Small intestine (tissue), 7 donors: ENCODE measurements at regions not wholly inside any gene's neighbourhood (a gene's known extent, or its start where the extent isn't known, plus 50 kb on each side); places are given as distances from the start of the nearest gene placed in this dataset.
A peak's percentile ranks its signal among the peaks of the same experiment; 100 is the strongest.
"Not testable (repeated sequence)": the region's sequence is repeated elsewhere in the genome, so short reads cannot be mapped to it uniquely, and the experiment has no call there.

ENCODE experiments used
- DNase-seq, 2 donors: peaks; one replicate each; pipeline versions ENCODE4 v3.0.0 to v3.0.0-alpha.2; 2013
- FAIRE-seq: peaks from 2 replicates; lab custom pipeline; 2012; peaks lifted over from hg19 to GRCh38; lab: Jason Lieb, UNC
- H3K27ac ChIP-seq, 3 donors: one replicate each; pipeline ENCODE4 v1.5.1; 2013; ENCODE audit warnings: low read length in 2 of 3, mild to moderate bottlenecking in 2 of 3, control low read depth in 1 of 3, inconsistent platforms in 1 of 3, low read depth in 1 of 3, moderate library complexity in 1 of 3
- H3K27me3 ChIP-seq, 3 donors: one replicate each; pipeline ENCODE4 v1.6.1; 2013; ENCODE audit warnings: low read length in 3 of 3, inconsistent platforms in 1 of 3; ENCODE audit not compliant: control insufficient read depth in 3 of 3, insufficient read depth in 3 of 3
- H3K36me3 ChIP-seq, 3 donors: one replicate each; pipeline ENCODE4 v1.6.1; 2013; ENCODE audit warnings: low read length in 3 of 3, inconsistent platforms in 1 of 3, low read depth in 1 of 3, mild to moderate bottlenecking in 1 of 3, moderate library complexity in 1 of 3; ENCODE audit not compliant: control insufficient read depth in 3 of 3, insufficient read depth in 2 of 3
- H3K4me1 ChIP-seq, 3 donors: one replicate each; pipeline ENCODE4 v1.6.1; 2013; ENCODE audit warnings: low read length in 2 of 3, inconsistent platforms in 1 of 3, low read depth in 1 of 3, mild to moderate bottlenecking in 1 of 3, moderate library complexity in 1 of 3; ENCODE audit not compliant: control insufficient read depth in 3 of 3, insufficient read depth in 2 of 3
- H3K4me3 ChIP-seq, 3 donors: one replicate each; pipeline ENCODE4 v1.5.1; 2013; ENCODE audit warnings: low read length in 3 of 3, control low read depth in 1 of 3, inconsistent platforms in 1 of 3, low read depth in 1 of 3, mild to moderate bottlenecking in 1 of 3, moderate library complexity in 1 of 3
- H3K9me3 ChIP-seq, 2 donors: one replicate each; pipeline ENCODE4 v1.6.1; 2013; ENCODE audit warnings: low read depth in 1 of 2, low read length in 1 of 2; ENCODE audit not compliant: control insufficient read depth in 2 of 2, insufficient read depth in 1 of 2
- WGBS, 3 donors: extraction: QIAGEN DNeasy Blood & Tissue Kit; methylation state at CpG; one replicate each; pipeline ENCODE4 v1.1.7; 2013; 5-methylcytosine and 5-hydroxymethylcytosine counted together
- donor health status: healthy with polysubstance abuse.
- donor health status: control.
- donor health status: control.
- donor health status: Bipolar disorder and iron deficiency.
- donor health status: healthy.

DNA sequence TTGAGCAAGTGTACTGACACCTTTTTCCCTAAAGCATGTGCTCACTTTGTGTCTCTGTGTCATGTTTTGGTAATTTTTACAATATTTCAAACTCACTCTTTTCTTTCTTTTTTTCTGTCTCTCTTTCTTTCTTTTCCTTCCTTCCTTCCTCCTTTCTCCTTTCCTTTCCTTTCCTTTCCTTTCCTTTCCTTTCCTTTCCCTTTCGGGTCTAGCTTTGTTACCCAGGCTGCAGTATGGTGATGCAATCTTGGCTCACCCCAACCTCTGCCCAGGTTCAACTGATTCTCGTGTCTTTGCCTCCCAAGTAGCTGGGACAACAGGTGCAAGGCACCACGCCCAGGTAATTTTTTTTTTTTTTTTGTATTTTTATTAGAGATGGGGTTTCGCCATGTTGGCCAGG is 60.4 kb upstream of the TINAGL1 start:
- H3K4me1 ChIP-seq: peaks cover 0 to 19% (median 0%) of the 10 kb centered on the region in 3 donors
- H3K4me3 ChIP-seq: no peak overlapping the region
- no peak for DNase-seq
- WGBS, 3 donors: 74 to 84% (median 77%) methylated on average over 4 of the region's 4 CpGs
- H3K9me3 ChIP-seq: peaks cover 0 to 12% of the 10 kb centered on the region in 2 donors
- no peaks in the 10 kb centered on the region for H3K36me3 ChIP-seq
- no peak for FAIRE-seq
- no peak overlapping the region for H3K27ac ChIP-seq
- no peaks in the 10 kb centered on the region for H3K27me3 ChIP-seq

DNA sequence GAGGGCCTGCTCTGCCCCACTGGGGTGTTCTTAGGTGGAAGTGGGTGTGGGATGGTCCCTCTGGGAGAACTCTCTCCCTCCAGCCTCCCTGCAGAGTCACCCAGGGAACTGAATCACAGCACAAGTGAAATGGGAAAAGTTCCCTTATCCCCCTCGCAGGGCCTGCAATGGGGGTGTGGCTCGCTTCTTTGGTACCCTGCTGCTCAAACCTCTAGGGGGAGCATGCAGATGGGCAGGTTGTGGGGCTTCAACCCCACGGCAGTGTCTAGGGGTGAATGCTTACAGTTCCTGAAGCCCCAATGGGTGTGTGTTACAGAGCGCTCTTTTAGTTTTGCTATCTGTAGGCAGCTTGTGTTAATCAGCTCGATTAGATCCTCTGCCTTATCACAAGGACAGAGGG is 59.0 kb upstream of the TINAGL1 start:
- no peak for FAIRE-seq
- H3K27ac ChIP-seq: no peak overlapping the region
- no peaks in the 10 kb centered on the region for H3K27me3 ChIP-seq
- H3K36me3 ChIP-seq: no peaks in the 10 kb centered on the region
- peaks cover 0 to 9% (median 0%) of the 10 kb centered on the region in 3 donors for H3K4me1 ChIP-seq
- 62 to 72% (median 67%) methylated on average over 5 of the region's 5 CpGs for WGBS, 3 donors
- no peak overlapping the region for H3K4me3 ChIP-seq
- DNase-seq: no peak
- H3K9me3 ChIP-seq: peaks cover 0 to 12% of the 10 kb centered on the region in 2 donors

DNA sequence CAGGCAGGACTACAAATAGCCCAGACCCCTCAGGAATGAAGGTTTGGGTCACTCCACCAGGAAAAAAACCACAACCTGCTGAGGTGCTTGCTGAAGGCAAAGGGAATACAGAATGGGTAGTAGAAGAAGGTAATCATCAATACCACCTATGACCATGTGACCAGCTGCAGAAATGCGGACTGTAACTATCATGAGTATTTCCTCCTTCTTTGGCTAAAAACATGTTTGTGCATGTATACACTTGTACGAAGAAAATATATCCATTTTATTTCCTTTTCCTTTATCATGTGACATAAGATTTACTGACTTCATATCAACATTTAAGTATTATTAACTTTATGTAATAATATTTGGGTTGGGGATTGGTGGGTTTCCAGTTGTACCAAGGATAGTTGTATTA is 58.3 kb upstream of the TINAGL1 start:
- H3K9me3 ChIP-seq: peaks cover 0 to 12% of the 10 kb centered on the region in 2 donors
- 86 to 94% (median 89%) methylated on average over 2 of the region's 2 CpGs for WGBS, 3 donors
- not testable (repeated sequence) for DNase-seq, H3K27ac ChIP-seq, H3K4me1 ChIP-seq, H3K4me3 ChIP-seq, H3K36me3 ChIP-seq, H3K27me3 ChIP-seq, FAIRE-seq

DNA sequence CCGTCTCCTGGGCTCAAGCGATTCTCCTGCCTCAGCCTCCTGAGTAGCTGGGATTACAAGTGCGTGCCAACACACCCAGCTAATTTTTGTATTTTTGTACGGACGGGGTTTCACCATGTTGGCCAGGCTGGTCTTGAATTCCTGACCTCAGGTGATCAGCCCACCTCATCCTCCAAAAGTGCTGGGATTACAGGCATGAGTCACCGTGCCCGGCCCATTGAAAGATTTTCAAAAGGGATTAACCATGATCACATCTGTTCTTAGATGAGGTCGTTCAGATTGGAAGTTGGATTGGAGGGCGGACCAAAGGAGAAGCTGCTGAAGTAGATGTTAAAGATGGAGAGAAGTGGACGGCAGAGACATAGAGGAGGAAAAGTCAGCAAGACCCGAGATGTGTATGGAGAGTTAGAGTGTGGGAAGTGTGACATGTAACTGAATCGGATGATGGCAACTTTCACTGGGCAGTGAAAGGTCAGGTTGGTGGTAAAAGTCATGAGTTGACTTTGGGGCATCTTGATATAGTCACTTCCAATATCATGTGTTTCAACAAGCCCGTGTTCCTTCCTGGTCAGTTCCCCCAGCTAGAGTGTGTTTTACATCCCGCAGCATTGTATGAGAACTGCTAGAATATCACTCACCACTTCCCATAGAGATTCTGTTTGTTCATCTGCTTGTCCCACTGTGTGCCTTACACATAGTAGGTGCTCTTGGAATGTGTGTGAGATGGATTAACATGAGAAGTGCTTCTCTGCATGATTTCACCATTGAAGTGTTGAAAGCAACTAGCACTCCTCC is 54.4 kb upstream of the TINAGL1 start:
- no peak overlapping the region for H3K4me3 ChIP-seq
- no peaks in the 10 kb centered on the region for H3K9me3 ChIP-seq
- no peak overlapping the region for H3K27ac ChIP-seq
- FAIRE-seq: no peak
- no peaks in the 10 kb centered on the region for H3K27me3 ChIP-seq
- H3K36me3 ChIP-seq: no peaks in the 10 kb centered on the region
- peaks cover 0 to 24% (median 2%) of the 10 kb centered on the region in 3 donors for H3K4me1 ChIP-seq
- 78 to 89% (median 84%) methylated on average over 14 of the region's 14 CpGs for WGBS, 3 donors
- no peak for DNase-seq

DNA sequence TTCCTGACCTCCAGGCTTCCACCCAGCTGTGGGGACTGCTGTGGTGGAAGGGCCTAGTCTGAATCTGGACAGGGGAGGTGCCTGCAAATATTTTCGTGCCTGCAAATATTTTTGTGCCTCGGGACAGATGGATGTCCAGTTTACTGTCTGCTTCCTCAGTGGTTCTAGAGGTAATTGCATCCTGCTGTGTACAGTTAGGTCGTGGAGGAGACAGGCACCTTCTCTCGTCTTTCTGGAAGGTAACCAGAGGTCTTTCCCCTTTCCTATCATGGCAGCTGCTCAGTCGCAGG is 53.8 kb upstream of the TINAGL1 start:
- FAIRE-seq: no peak
- no peaks in the 10 kb centered on the region for H3K27me3 ChIP-seq
- H3K9me3 ChIP-seq: no peaks in the 10 kb centered on the region
- H3K4me3 ChIP-seq: no peak overlapping the region
- H3K36me3 ChIP-seq: no peaks in the 10 kb centered on the region
- no peak for DNase-seq
- H3K27ac ChIP-seq: no peak overlapping the region
- WGBS, 3 donors: 61 to 80% (median 67%) methylated on average over 5 of the region's 5 CpGs
- H3K4me1 ChIP-seq: peaks cover 0 to 24% (median 2%) of the 10 kb centered on the region in 3 donors

DNA sequence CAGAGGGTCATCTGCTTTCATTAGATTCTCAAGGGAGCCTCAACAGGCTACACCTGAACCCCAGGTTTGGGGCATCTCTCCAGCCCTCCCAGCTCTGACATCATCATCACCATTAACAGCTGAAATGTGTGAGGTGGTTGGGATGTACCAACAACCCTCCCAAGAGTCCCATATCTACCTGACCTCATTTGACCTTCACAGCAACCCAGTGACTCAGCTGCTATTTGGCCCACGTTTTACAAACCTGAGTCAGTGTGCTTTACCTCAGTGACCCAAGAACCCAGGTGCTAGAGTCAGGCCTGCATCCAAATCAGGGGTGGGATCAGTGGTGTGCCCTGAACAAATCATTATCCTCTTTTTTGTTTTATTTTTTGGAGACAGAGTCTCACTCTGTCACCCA is 53.3 kb upstream of the TINAGL1 start:
- Histone ChIP-seq H3K4me3 (no peak overlapping the region), H3K27ac (peak overlapping the region in 1 of 3 donors; percentile 66), H3K9me3 (no peaks in the 10 kb centered on the region), H3K27me3 (no peaks in the 10 kb centered on the region), H3K4me1 (peaks cover 0 to 24% (median 2%) of the 10 kb centered on the region in 3 donors), H3K36me3 (no peaks in the 10 kb centered on the region)
- DNase-seq: peak in 1 of 2 donors; percentile 62
- FAIRE-seq: no peak
- WGBS, 3 donors: 0 to 33% (median 7%) methylated on average over 1 of the region's 1 CpG

DNA sequence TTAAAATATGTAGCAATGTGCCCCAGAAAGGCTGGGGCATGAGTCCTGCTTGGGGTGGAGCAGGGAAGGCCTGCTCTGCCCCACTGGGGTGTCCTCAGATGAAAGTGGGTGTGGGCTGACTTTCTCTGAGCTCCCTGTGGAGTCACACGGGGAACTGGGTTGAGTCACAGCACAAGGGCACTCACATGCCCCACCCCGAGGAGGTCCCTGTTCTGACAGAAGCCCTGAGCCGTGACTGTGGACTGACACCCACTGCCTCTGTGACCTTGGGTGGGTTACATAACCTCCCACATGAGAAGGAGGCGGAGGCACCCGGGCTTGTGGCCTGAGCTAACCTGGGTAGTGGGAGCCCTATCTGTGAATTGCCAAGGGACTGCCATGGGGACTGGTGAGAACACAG is 52.5 kb upstream of the TINAGL1 start:
- 39 to 63% (median 42%) methylated on average over 5 of the region's 5 CpGs for WGBS, 3 donors
- H3K36me3 ChIP-seq: no peaks in the 10 kb centered on the region
- H3K4me1 ChIP-seq: peaks cover 0 to 24% (median 2%) of the 10 kb centered on the region in 3 donors
- H3K9me3 ChIP-seq: no peaks in the 10 kb centered on the region
- peak overlapping the region in 1 of 3 donors; percentile 66 for H3K27ac ChIP-seq
- no peak overlapping the region for H3K4me3 ChIP-seq
- H3K27me3 ChIP-seq: no peaks in the 10 kb centered on the region
- peak; percentile 61 to 81 for DNase-seq
- no peak for FAIRE-seq

DNA sequence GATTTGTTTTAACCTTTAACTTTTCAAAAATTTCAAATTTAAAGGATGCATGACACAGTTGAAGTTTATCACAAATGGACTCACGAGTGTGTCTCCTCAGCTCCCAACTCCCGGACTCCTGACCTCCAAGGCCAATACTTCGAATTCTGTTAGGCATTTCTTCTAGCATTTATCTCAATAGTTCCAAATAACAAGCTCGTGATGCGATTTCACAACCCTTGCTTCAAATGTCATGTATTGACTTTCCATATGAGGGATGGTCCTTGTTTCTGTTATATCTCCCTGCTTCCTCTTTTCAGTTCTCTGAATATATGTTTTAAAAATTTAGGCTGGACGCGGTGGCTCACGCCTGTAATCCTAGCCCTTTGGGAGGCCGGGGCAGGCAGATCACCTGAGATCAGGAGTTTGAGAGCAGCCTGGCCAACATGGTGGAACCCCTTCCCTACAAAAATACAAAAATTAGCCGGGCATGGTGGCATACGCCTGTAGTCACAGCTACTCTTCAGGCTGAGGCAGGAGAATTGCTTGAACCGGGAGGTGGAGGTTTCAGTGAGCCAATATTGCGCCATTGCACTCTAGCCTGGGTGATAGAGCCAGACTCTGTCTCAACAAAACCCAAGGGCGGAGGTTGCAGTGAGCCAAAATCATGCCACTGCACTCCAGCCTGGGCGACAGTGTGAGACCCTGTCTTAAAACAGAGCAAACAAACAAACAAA is 52.0 kb upstream of the TINAGL1 start:
- no peak overlapping the region for H3K4me3 ChIP-seq
- DNase-seq (peak in 1 of 2 donors; percentile 79), FAIRE-seq (no peak)
- 85 to 92% (median 88%) methylated on average over 15 of the region's 15 CpGs for WGBS, 3 donors
- H3K9me3 ChIP-seq: no peaks in the 10 kb centered on the region
- peak overlapping the region in 1 of 3 donors; percentile 66 for H3K27ac ChIP-seq
- H3K27me3 ChIP-seq: no peaks in the 10 kb centered on the region
- H3K36me3 ChIP-seq: no peaks in the 10 kb centered on the region
- H3K4me1 ChIP-seq: peaks cover 0 to 24% (median 2%) of the 10 kb centered on the region in 3 donors
